Endothelial cell of umbilical vein (primary cell): ENCODE measurements at regions not wholly inside any gene's neighbourhood (a gene's known extent, or its start where the extent isn't known, plus 50 kb on each side); places are given as distances from the start of the nearest gene placed in this dataset.

Source experiments
- GATA2 ChIP-seq: IDR thresholded peaks from 2 replicates; pipeline ENCODE4 v1.7.0; 2011; ENCODE audit warnings: low read depth, mild to moderate bottlenecking, moderate library complexity, mixed read lengths, low read length; ENCODE audit not compliant: insufficient read length, insufficient read depth
- POLR2AphosphoS5 ChIP-seq: IDR thresholded peaks from 2 replicates; pipeline ENCODE4 v1.6.1; 2012; ENCODE audit warnings: low read depth, mild to moderate bottlenecking, control low read depth, low read length, moderate library complexity; ENCODE audit not compliant: insufficient read depth
- TF ChIP-seq, protein P1 (sequence below), 2 donors: IDR thresholded peaks; 1 replicate in 1 of 2; 2 replicates in 1 of 2; pipeline ENCODE4 v1.5.1; 2011; ENCODE audit warnings: low read length in 2 of 2, mild to moderate bottlenecking in 2 of 2, moderate library complexity in 2 of 2, control low read depth in 1 of 2, inconsistent platforms in 1 of 2, low read depth in 1 of 2; ENCODE audit not compliant: insufficient read depth in 1 of 2; ENCODE audit errors: extremely low read depth in 1 of 2

- TF ChIP-seq, protein P1, sequence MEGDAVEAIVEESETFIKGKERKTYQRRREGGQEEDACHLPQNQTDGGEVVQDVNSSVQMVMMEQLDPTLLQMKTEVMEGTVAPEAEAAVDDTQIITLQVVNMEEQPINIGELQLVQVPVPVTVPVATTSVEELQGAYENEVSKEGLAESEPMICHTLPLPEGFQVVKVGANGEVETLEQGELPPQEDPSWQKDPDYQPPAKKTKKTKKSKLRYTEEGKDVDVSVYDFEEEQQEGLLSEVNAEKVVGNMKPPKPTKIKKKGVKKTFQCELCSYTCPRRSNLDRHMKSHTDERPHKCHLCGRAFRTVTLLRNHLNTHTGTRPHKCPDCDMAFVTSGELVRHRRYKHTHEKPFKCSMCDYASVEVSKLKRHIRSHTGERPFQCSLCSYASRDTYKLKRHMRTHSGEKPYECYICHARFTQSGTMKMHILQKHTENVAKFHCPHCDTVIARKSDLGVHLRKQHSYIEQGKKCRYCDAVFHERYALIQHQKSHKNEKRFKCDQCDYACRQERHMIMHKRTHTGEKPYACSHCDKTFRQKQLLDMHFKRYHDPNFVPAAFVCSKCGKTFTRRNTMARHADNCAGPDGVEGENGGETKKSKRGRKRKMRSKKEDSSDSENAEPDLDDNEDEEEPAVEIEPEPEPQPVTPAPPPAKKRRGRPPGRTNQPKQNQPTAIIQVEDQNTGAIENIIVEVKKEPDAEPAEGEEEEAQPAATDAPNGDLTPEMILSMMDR (IDR thresholded peaks at IDR 0.05; ENCODE audit: extremely low read depth in 1 of 2, insufficient read depth in 1 of 2, low read depth in 1 of 2, low read length in 2 of 2) = no peak
- TF ChIP-seq GATA2 = no peak
- TF ChIP-seq POLR2AphosphoS5 = no peak
These were observed 381.3 kb downstream of the SOX11 start for GRCh38 chr2:6073191-6074088.
